Dendritic cell treated with granulocyte-macrophage colony-stimulating factor and Interleukin-4, amounts not matched to agents 40 ng/mL and 50 ng/mL, for 4 days (primary cell): ENCODE measurements at regions not wholly inside any gene's neighbourhood (a gene's known extent, or its start where the extent isn't known, plus 50 kb on each side); places are given as distances from the start of the nearest gene placed in this dataset.

Experiments used
- H3K27ac Mint-ChIP-seq: one replicate; pipeline ENCODE4 v1.8.0; 2022; ENCODE audit warnings: mild to moderate bottlenecking, mixed read lengths
- H3K27me3 Mint-ChIP-seq: one replicate; pipeline ENCODE4 v1.8.0; 2022; ENCODE audit warnings: mild to moderate bottlenecking, mixed read lengths
- H3K36me3 Mint-ChIP-seq: one replicate; pipeline ENCODE4 v1.8.0; 2022; ENCODE audit warnings: low read depth, mixed read lengths
- H3K4me1 Mint-ChIP-seq: one replicate; pipeline ENCODE4 v1.8.0; 2022; ENCODE audit warnings: low read depth, mixed read lengths
- H3K4me3 Mint-ChIP-seq: one replicate; pipeline ENCODE4 v1.8.0; 2022; ENCODE audit warnings: mild to moderate bottlenecking, moderate library complexity, mixed read lengths
- H3K9me3 Mint-ChIP-seq: one replicate; pipeline ENCODE4 v1.8.0; 2022; ENCODE audit warnings: mixed read lengths
- intact Hi-C: fragments of 100-400 bp; cut with micrococcal nuclease; formaldehyde crosslinking; loops from one replicate; pipeline ENCODE4 v1.15.0; 2022

DNA sequence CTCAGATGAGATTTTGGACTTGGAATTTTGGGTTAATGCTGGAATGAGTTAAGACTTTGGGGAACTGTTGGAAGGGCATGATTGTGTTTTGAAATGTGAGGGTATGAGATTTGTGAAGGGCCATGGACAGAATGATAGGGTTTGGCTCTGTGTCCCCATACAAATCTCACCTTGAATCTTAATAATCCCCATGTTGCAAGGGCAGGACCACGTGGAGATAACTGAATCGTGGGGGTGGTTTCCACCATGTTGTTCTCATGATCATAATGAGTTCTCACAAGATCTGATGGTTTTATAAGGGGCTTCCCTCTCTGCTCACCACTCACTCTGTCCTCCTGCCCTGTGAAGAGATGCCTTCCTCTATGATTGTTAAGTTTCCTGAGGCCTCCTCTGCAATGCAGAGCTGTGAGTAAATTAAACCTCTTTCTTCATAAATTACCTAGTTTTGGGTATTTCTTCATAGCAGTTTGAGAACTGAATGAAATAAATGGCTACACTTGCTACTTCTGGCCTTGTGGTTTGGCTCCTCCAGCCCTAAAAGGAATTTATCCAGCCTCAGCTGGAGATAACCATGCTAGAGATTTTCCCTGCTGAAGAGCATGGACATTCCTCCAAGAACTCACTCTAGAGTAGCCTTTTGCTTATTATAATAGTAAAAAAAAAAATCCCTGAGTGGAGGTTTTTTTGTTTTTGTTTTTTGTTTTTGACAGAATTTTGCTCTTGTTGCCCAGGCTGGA lies 144.3 kb upstream of the TFPI start:
- H3K27me3 Mint-ChIP-seq: no peaks in the 10 kb centered on the region
- peaks cover 9% of the 10 kb centered on the region for H3K9me3 Mint-ChIP-seq
- H3K27ac Mint-ChIP-seq: no peak overlapping the region
- intact Hi-C loops: no loop called here
- H3K4me3 Mint-ChIP-seq: no peak overlapping the region
- H3K4me1 Mint-ChIP-seq: no peaks in the 10 kb centered on the region
- no peaks in the 10 kb centered on the region for H3K36me3 Mint-ChIP-seq

DNA sequence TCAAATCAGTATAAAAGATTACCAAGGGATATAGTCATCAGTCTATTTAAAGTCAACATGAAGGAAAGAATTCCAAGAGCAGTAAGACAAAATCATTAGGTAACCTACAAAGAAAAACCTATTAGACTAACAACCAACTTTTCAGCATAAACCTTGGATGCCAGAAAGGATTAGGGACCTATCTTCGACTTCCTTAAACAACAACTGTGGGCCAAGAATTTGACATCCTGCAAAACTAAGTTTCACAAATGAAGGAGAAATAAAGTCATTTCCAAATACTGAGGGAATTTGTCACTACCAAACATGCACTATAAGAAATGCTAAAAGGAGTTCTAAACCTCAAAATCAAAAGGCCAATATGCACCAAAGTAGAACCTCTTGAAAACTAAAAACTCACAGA lies 147.9 kb upstream of the TFPI start:
- H3K27me3 Mint-ChIP-seq: no peaks in the 10 kb centered on the region
- no peak overlapping the region for H3K27ac Mint-ChIP-seq
- intact Hi-C loops: no loop called here
- H3K4me1 Mint-ChIP-seq: no peaks in the 10 kb centered on the region
- H3K4me3 Mint-ChIP-seq: no peak overlapping the region
- H3K9me3 Mint-ChIP-seq: peaks cover 2% of the 10 kb centered on the region
- H3K36me3 Mint-ChIP-seq: no peaks in the 10 kb centered on the region

DNA sequence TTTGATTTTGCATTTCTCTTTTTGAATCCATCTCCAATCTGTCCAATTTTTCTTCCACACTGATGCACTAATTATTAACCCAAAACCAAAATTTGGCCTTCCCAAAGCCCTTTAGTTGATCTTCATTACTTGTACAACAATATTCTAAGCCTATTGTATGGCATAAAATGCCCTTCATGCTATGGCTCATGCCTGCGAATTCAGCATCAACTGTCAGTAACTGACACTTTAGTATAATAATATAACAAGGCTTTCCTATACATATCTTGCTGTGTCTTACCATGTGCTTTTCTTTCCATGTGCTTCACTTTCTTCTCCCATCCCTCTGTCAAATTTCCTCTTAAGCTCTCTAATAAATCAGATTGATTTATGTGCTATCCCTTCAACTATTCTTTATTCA lies 154.0 kb upstream of the TFPI start:
- intact Hi-C loops: no loop called here
- H3K27ac Mint-ChIP-seq: no peak overlapping the region
- no peaks in the 10 kb centered on the region for H3K4me1 Mint-ChIP-seq
- no peaks in the 10 kb centered on the region for H3K36me3 Mint-ChIP-seq
- H3K27me3 Mint-ChIP-seq: no peaks in the 10 kb centered on the region
- H3K4me3 Mint-ChIP-seq: no peak overlapping the region
- H3K9me3 Mint-ChIP-seq: no peaks in the 10 kb centered on the region

DNA sequence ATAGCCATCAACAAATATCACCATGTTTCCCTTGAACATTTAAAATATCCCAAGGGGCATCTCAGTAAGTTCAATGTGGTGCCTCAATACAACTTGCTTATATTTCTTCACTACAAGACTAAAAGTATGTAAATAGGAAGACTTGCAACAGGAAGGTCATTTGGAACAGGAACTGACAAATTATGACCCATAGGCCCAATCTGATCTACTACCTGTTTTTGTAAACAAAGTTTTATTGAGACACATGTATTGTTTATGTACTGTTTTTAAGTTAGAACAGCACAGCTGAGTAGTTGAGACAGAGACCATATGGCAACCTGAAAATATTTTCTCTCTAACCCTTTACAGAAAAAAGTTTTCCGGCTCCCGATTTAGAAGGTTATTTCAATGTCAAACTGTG lies 154.8 kb upstream of the TFPI start:
- no peak overlapping the region for H3K27ac Mint-ChIP-seq
- H3K4me1 Mint-ChIP-seq: no peaks in the 10 kb centered on the region
- H3K4me3 Mint-ChIP-seq: no peak overlapping the region
- H3K36me3 Mint-ChIP-seq: no peaks in the 10 kb centered on the region
- peaks cover 6% of the 10 kb centered on the region for H3K9me3 Mint-ChIP-seq
- intact Hi-C loops: no loop called here
- no peaks in the 10 kb centered on the region for H3K27me3 Mint-ChIP-seq

DNA sequence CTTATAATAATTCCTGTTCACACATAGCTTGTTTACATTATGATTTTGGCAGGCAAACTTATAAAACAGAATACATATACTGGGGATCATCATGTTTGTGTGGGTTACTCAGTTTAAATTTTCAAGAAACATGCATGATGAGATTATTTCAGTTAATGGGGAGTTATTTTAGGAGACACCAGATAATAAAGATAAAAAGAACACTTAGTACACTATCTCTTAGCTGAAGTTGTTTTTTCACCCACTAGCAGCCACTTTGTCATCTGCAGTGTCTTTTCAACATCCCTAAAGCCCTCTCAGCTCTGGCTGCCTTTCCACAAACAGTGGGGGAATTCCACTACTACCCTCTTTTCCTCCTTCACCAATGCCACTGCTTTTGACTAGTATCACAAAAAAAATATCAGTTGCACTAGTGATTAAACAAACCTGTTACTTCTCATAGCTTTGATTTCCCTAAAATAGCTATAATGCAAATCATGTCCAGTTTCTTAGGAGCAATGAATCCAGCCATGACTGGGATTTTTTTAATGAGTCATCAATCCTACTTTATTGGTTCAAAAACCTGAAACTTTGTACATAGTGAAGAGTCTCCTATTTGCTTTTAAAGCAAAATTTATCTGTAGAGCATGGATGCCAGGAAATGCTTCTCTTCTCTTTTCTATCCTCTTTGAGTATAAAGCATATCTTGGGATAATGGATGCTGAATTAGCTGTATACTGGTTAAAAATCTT lies 156.7 kb upstream of the TFPI start:
- Mint-ChIP-seq H3K4me3 (no peak overlapping the region), H3K27ac (no peak overlapping the region), H3K9me3 (peaks cover 21% of the 10 kb centered on the region), H3K27me3 (no peaks in the 10 kb centered on the region), H3K4me1 (no peaks in the 10 kb centered on the region), H3K36me3 (no peaks in the 10 kb centered on the region)
- intact Hi-C loops: no loop called here

DNA sequence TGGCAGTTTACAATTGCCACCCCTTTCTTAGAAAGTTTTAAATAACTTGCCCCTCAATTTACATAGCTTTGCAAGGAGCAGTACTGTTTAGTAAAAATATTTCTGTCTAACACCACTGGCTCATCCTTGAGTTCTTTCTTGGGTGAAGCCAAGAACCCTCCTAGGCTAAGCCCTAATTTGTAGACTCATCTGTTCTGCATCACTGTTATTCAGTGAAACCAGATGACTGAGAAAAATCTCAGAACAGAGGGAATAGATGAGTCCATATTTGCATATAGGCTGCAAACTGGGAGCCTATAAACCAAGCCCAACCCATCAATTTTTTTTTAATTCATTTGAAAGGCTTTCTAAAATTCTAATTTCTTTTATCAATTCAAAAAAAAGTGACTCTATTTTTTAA lies 161.4 kb upstream of the TFPI start:
- intact Hi-C loops: no loop called here
- H3K4me3 Mint-ChIP-seq: no peak overlapping the region
- no peaks in the 10 kb centered on the region for H3K27me3 Mint-ChIP-seq
- H3K27ac Mint-ChIP-seq: no peak overlapping the region
- peaks cover 21% of the 10 kb centered on the region for H3K9me3 Mint-ChIP-seq
- H3K36me3 Mint-ChIP-seq: no peaks in the 10 kb centered on the region
- H3K4me1 Mint-ChIP-seq: no peaks in the 10 kb centered on the region

DNA sequence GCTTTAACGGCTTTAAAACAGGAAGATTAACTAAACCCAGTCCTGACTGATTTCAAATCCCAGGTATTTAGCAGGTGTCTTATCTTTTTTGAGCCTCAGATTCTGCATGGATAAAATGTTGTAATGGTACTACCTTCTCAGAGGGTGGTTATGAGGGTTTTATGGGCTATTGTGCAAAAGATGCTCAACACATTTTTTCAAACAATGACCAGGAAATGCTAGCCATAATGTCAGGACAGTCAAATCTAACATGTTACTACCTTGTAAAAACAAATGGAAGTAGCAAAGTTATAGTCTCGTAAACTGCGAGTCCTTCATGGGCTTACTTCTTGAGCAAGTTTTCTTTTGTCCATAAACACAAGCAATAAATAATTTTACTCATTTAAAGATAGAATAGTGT lies 162.1 kb upstream of the TFPI start:
- Mint-ChIP-seq H3K9me3 (peaks cover 21% of the 10 kb centered on the region), H3K4me3 (no peak overlapping the region), H3K27me3 (no peaks in the 10 kb centered on the region), H3K27ac (no peak overlapping the region), H3K36me3 (no peaks in the 10 kb centered on the region), H3K4me1 (no peaks in the 10 kb centered on the region)
- intact Hi-C loops: no loop called here

DNA sequence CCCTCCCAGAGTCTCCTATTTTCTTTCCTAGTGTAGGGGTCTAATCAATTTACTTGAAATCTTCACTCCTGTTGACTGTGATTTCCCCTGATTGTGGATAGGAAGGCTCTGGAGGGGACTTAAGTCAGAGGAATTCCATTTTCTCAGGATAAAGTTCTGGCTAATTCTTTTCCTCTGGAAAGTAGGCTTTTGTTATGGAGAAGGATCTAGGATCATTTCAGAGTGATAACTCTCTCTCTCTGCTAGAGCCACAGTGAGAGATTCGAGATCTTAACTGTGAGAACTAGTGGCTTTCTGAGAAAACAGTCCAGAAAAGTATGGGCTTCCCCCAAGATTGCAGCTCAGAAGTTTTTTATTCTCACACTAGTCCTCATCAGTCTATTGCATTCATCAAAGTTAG lies 163.9 kb upstream of the TFPI start:
- Mint-ChIP-seq H3K9me3 (peaks cover 29% of the 10 kb centered on the region), H3K4me3 (no peak overlapping the region), H3K36me3 (no peaks in the 10 kb centered on the region), H3K27ac (no peak overlapping the region), H3K27me3 (no peaks in the 10 kb centered on the region), H3K4me1 (no peaks in the 10 kb centered on the region)
- intact Hi-C loops: no loop called here

DNA sequence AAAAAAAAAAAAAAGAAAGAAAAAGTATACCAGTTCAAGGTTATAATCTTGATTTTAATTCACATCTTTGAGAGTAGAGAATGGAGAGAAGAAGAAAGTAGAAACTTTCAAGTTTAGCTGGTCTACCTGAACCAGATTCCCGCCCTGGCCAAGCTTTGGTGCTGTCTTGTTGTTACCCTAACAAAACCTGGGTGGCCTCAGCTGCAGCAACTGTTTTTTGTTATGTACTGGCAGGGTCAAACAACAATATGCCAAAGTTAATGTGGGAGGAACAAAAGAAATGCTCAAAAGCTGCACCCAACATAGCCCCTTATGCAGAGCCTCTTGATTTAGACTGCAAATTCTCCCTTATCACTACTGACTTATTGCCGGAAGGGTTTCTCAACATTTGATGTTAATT lies 165.3 kb upstream of the TFPI start:
- intact Hi-C loops: no loop called here
- Mint-ChIP-seq H3K9me3 (peaks cover 27% of the 10 kb centered on the region), H3K4me3 (no peak overlapping the region), H3K36me3 (no peaks in the 10 kb centered on the region), H3K27ac (no peak overlapping the region), H3K4me1 (no peaks in the 10 kb centered on the region), H3K27me3 (no peaks in the 10 kb centered on the region)

DNA sequence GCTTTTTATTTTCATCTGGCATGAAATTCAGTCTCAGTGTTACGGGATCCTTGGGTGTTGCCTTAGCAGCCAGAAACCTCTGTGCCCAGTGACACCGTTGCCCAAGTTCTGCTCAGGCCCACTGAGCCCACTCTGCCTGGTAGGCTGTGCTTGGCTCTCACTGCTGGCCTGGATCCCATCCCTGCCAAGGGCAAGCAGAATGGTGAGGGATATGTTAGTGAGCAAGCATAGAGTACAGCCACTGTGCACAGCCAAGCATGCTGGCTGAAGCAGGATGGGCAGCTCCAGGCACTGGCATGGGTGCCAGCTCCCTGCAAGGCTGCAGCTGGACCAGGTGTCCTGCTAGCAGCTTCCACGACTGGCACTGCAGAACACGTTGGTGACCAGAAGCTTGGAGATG lies 194.7 kb upstream of the TFPI start:
- Mint-ChIP-seq H3K27me3 (no peaks in the 10 kb centered on the region), H3K4me1 (no peaks in the 10 kb centered on the region), H3K27ac (no peak overlapping the region), H3K4me3 (no peak overlapping the region), H3K36me3 (no peaks in the 10 kb centered on the region), H3K9me3 (no peaks in the 10 kb centered on the region)
- intact Hi-C loops: no loop called here

DNA sequence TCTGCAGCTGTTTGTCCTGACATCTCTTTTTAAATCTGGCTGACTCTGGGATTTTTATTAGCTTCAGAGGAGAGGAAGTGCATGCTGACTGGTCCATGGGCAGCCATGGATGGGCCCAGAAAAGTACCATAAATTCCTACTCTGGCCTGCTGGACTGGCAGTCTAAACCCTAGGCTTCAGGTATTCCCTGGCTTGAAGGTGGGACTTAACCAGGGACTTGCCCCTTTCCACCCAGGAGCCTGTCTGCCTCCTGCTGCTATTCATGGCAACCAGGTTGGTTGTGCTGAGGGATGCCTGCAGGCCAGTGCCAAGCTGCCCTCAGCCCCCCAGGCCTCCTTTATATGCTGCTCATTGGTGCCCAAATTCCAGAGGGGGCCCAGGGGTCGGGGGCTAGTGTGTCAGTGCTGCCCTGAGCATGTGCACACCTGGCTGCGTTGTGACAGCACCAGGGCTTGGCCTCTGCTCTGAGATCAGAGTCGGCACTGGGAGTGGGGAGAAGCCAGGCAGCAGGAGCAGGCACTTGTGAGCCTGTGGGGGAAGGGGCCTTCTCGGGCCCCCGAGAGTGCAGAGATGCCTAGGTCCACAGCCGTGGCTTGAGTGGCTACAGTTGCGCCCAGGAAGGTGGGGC lies 195.7 kb upstream of the TFPI start:
- intact Hi-C loops: no loop called here
- no peaks in the 10 kb centered on the region for H3K4me1 Mint-ChIP-seq
- no peak overlapping the region for H3K4me3 Mint-ChIP-seq
- H3K9me3 Mint-ChIP-seq: no peaks in the 10 kb centered on the region
- no peaks in the 10 kb centered on the region for H3K36me3 Mint-ChIP-seq
- H3K27ac Mint-ChIP-seq: no peak overlapping the region
- H3K27me3 Mint-ChIP-seq: no peaks in the 10 kb centered on the region

DNA sequence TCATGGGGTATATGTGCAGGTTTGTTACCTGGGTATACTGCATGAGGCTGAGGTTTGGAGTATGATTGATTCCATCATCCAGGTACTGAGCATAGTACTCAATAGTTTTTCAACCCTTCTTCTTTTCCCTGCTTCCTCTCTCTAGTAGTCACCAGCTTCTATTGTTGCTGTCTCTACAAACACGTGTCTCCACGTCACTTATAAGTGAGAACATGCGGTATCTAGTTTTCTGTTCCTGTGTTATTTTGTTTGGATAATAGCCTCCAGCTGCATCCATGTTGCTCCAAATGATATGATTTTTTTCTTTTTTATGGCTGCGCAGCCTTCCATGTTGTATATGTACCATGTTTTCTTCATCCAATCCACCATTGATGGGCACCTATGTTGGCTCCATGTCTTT lies 214.8 kb upstream of the TFPI start:
- intact Hi-C loops: no loop called here
- H3K27ac Mint-ChIP-seq: no peak overlapping the region

DNA sequence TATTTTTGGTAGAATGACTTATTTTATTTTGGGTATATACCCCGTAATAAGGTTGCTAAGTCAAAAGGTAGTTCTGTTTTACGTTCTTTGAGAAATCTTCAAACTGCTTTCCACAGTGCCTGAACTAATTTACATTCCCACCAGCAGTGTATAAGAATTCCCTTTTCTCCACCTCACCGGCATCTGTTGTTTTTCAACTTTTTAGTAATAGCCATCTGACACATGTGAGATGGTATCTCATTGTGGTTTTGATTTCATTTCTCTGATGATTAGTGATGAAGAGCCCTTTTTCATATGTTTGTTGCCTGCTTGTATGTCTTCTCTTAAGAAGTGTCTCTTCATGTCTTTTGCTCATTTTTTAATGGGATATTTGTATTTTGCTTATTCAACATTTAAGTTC lies 215.2 kb upstream of the TFPI start:
- Mint-ChIP-seq H3K27ac (no peak overlapping the region), H3K4me1 (no peaks in the 10 kb centered on the region), H3K27me3 (no peaks in the 10 kb centered on the region), H3K4me3 (no peak overlapping the region), H3K36me3 (no peaks in the 10 kb centered on the region), H3K9me3 (peaks cover 8% of the 10 kb centered on the region)
- intact Hi-C loops: no loop called here

More for the DNA sequence above, 214.8 kb upstream of the TFPI start:
- peaks cover 8% of the 10 kb centered on the region for H3K9me3 Mint-ChIP-seq
- no peaks in the 10 kb centered on the region for H3K4me1 Mint-ChIP-seq
- no peak overlapping the region for H3K4me3 Mint-ChIP-seq
- no peaks in the 10 kb centered on the region for H3K36me3 Mint-ChIP-seq
- no peaks in the 10 kb centered on the region for H3K27me3 Mint-ChIP-seq

DNA sequence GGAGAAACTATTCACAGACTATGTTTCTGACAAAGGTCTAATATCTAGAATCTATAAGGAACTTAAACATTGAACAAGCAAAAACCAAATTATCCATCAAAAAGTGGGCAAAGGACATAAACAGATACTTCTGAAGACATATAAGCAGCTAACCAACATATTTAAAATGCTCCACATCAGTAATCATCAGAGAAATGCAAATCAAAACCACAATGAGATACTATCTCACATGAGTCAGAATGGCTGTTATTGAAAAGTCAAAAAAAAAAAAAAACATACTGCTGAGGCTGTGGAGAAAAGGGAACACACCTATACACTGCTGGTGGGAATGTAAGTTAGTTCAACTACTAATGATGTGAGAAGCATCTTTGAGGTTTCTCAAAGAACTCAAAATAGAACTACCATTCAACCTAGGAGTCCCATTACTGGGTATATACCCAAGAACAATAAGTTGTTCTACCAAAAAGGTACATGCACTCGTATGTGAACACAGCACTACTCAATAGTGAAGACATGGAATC lies 220.4 kb upstream of the TFPI start:
- H3K36me3 Mint-ChIP-seq: no peaks in the 10 kb centered on the region
- H3K27ac Mint-ChIP-seq: no peak overlapping the region
- H3K4me3 Mint-ChIP-seq: no peak overlapping the region
- intact Hi-C loops: no loop called here
- no peaks in the 10 kb centered on the region for H3K4me1 Mint-ChIP-seq
- H3K27me3 Mint-ChIP-seq: no peaks in the 10 kb centered on the region
- peaks cover 8% of the 10 kb centered on the region for H3K9me3 Mint-ChIP-seq
